Endothelial cell of umbilical vein (primary cell): ENCODE measurements at regions not wholly inside any gene's neighbourhood (a gene's known extent, or its start where the extent isn't known, plus 50 kb on each side); places are given as distances from the start of the nearest gene placed in this dataset.

Experiments used
- CTCF ChIP-seq, 2 donors: IDR thresholded peaks; 1 replicate in 1 of 2; 2 replicates in 1 of 2; pipeline ENCODE4 v1.5.1; 2011; ENCODE audit warnings: low read length in 2 of 2, mild to moderate bottlenecking in 2 of 2, moderate library complexity in 2 of 2, control low read depth in 1 of 2, inconsistent platforms in 1 of 2, low read depth in 1 of 2; ENCODE audit not compliant: insufficient read depth in 1 of 2; ENCODE audit errors: extremely low read depth in 1 of 2
- FOS ChIP-seq: IDR thresholded peaks from 2 replicates; pipeline ENCODE4 v1.6.1; 2011; ENCODE audit warnings: mild to moderate bottlenecking, low read length, moderate library complexity, borderline replicate concordance; ENCODE audit not compliant: insufficient read depth
- JUN ChIP-seq: IDR thresholded peaks from 2 replicates; pipeline ENCODE4 v1.6.1; 2011; ENCODE audit warnings: borderline replicate concordance, low read depth; ENCODE audit not compliant: insufficient read length, insufficient read depth
- MYC ChIP-seq: IDR thresholded peaks from one replicate; pipeline ENCODE4 v1.6.1; 2011; ENCODE audit warnings: mild to moderate bottlenecking, low read depth, low read length
- POLR2A ChIP-seq: IDR thresholded peaks from 2 replicates; pipeline ENCODE4 v1.6.1; 2012; ENCODE audit warnings: low read depth, mild to moderate bottlenecking, control low read depth, low read length
- POLR2AphosphoS5 ChIP-seq: IDR thresholded peaks from 2 replicates; pipeline ENCODE4 v1.6.1; 2012; ENCODE audit warnings: low read depth, mild to moderate bottlenecking, control low read depth, low read length, moderate library complexity; ENCODE audit not compliant: insufficient read depth

- no peak for TF ChIP-seq FOS
- no peak for TF ChIP-seq CTCF (IDR thresholded peaks at IDR 0.05; ENCODE audit: extremely low read depth in 1 of 2, insufficient read depth in 1 of 2, low read depth in 1 of 2, low read length in 2 of 2)
- no peak for TF ChIP-seq MYC
- TF ChIP-seq POLR2A, result no peak
- no peak for TF ChIP-seq JUN
- TF ChIP-seq POLR2AphosphoS5, result no peak
These were observed 352.4 kb downstream of the SH2D4B start for GRCh38 chr10:80890146-80890545.
